ENCODE measurements at regions not wholly inside any gene's neighbourhood (a gene's known extent, or its start where the extent isn't known, plus 50 kb on each side); places are given as distances from the start of the nearest gene placed in this dataset.

DNA sequence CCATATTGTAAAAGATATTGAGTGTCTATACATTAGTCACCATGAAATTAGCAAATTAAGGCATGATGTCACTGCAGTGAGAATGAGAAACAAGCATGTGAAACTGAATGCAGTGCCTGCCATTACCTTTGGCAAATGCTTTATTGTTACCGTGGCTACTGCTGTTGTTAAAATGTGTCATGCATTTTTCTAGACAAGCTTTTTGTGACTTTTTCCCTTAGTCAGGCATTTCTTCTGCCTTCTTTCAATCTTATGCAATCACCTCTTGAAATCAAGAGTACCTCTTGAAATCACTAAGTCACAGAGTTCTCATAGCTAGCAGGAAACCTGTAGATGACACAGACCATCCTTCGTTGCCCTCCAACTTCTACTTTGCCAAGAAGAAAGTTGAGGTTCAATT lies 461.7 kb upstream of the TENM4 start:
- TF ChIP-seq, protein P1, sequence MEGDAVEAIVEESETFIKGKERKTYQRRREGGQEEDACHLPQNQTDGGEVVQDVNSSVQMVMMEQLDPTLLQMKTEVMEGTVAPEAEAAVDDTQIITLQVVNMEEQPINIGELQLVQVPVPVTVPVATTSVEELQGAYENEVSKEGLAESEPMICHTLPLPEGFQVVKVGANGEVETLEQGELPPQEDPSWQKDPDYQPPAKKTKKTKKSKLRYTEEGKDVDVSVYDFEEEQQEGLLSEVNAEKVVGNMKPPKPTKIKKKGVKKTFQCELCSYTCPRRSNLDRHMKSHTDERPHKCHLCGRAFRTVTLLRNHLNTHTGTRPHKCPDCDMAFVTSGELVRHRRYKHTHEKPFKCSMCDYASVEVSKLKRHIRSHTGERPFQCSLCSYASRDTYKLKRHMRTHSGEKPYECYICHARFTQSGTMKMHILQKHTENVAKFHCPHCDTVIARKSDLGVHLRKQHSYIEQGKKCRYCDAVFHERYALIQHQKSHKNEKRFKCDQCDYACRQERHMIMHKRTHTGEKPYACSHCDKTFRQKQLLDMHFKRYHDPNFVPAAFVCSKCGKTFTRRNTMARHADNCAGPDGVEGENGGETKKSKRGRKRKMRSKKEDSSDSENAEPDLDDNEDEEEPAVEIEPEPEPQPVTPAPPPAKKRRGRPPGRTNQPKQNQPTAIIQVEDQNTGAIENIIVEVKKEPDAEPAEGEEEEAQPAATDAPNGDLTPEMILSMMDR (IDR thresholded peaks at IDR 0.05), result no peak
- intact Hi-C loops (cut with micrococcal nuclease), result no loop called here
- ChIA-PET POLR2A (no interaction called here), CTCF (no interaction called here)
- Mint-ChIP-seq H3K9me3 (peaks cover 3% of the 10 kb centered on the region), H3K4me1 (ENCODE audit: low read depth) (no peaks in the 10 kb centered on the region), H3K4me3 (no peak overlapping the region), H3K27ac (no peak overlapping the region), H3K36me3 (ENCODE audit: low read depth) (no peaks in the 10 kb centered on the region), H3K27me3 (no peaks in the 10 kb centered on the region)
- no peak for ATAC-seq
- no peak for DNase-seq

DNA sequence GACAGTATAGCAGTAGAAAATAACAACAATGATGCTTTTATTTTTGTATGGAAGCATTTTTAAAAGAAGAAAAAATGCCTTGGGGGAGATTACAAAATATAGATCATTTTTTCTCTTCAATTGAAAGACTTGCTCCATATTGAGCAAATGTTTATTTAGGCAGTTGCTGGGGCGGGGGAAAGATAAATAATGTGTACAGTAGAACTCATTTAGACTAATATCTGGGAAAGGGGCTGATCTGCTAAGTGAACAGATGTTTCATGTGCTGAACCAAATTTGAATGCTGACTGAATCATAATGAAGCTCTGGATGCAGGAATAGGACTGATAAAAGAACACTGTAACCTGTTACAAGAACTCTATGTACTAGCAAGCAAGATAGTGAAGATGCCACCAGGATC lies 457.1 kb upstream of the TENM4 start:
- ATAC-seq, result no peak
- intact Hi-C loops (cut with micrococcal nuclease), result no loop called here

DNA sequence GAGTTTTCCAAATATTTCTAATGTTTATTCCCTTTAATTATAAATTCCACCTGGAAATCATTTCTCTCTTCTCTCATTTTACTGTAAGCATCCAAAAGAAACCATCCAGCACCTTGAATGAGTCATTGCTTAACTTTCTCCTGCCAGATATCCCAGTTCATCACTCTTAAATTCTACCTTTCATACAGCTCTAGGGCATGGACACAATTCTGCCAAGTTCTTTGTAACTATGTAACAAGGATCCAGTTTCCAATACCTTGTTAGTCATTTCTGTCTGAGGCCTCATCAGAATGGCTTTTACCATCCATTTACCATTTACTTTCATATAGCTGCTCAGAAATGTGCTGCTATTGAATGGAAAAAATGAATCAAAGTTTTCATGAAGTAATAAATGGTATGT lies 455.4 kb upstream of the TENM4 start:
- no peaks in the 10 kb centered on the region for H3K36me3 Mint-ChIP-seq (ENCODE audit: low read depth)
- H3K27ac Mint-ChIP-seq, result no peak overlapping the region
- ATAC-seq (no peak), DNase-seq (no peak)
- ChIA-PET CTCF (no interaction called here), POLR2A (no interaction called here)
- no peaks in the 10 kb centered on the region for H3K27me3 Mint-ChIP-seq
- no peak overlapping the region for H3K4me3 Mint-ChIP-seq
- no peaks in the 10 kb centered on the region for H3K4me1 Mint-ChIP-seq (ENCODE audit: low read depth)
- intact Hi-C loops (cut with micrococcal nuclease), result no loop called here
- peaks cover 3% of the 10 kb centered on the region for H3K9me3 Mint-ChIP-seq
- TF ChIP-seq, protein P1 (IDR thresholded peaks at IDR 0.05), result no peak

More for the DNA sequence above, 457.1 kb upstream of the TENM4 start:
- Mint-ChIP-seq H3K4me1 (ENCODE audit: low read depth) (no peaks in the 10 kb centered on the region), H3K4me3 (no peak overlapping the region), H3K36me3 (ENCODE audit: low read depth) (no peaks in the 10 kb centered on the region), H3K27ac (no peak overlapping the region), H3K27me3 (no peaks in the 10 kb centered on the region), H3K9me3 (peaks cover 3% of the 10 kb centered on the region)
- ChIA-PET POLR2A (no interaction called here), CTCF (no interaction called here)
- TF ChIP-seq, protein P1 (IDR thresholded peaks at IDR 0.05), result no peak
- no peak for DNase-seq

DNA sequence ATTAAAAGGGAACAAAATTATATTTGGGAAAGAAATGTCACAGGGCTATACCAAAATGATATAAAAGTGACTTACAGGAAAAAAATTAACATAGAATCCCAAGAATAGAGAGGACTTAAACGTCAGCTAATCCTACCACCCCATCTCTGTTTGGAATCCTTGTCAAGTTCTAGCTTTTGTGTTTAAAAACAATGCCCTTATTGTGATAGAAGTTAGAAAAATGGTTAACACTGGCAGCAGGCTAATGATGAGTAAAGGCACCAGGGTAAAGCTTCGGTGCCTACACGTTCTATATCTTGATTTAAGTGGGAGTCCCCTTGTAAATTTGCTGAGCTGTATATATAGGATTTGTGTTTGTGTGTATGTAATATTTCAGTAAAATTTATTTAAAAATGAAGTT lies 453.3 kb upstream of the TENM4 start:
- POLR2A ChIA-PET, result no interaction called here
- TF ChIP-seq, protein P1 (IDR thresholded peaks at IDR 0.05), result no peak
- Mint-ChIP-seq H3K27me3 (no peaks in the 10 kb centered on the region), H3K36me3 (ENCODE audit: low read depth) (no peaks in the 10 kb centered on the region), H3K27ac (no peak overlapping the region), H3K4me3 (no peak overlapping the region), H3K9me3 (peaks cover 3% of the 10 kb centered on the region), H3K4me1 (ENCODE audit: low read depth) (no peaks in the 10 kb centered on the region)
- CTCF ChIA-PET, result interaction anchor here (0.9 kb wide), 1 partner anchor 12 kb away, joined by 3 read pairs; no protein-coding TSS in a partner anchor
- intact Hi-C loops (cut with micrococcal nuclease), result no loop called here
- ATAC-seq (no peak), DNase-seq (no peak)

DNA sequence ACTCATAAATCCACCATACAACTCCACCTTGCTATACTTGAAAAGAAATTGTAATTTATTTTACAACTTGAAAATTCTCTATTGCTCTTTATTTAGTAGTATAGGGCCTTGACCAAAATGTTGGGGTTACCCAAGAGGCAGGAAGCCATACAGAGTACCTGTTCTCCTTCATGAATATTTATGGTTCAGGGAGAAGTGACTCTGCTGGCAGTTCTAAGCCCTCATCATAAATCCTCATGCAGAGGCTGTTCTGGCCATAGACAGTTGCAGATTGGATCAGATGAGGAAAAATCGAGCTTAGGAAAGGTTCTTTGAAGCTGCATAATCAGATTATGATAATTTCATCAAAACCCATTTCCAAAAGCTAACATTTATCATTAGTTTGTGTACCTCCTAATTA lies 449.4 kb upstream of the TENM4 start:
- no peak for ATAC-seq
- no peak overlapping the region for H3K27ac Mint-ChIP-seq
- H3K27me3 Mint-ChIP-seq, result no peaks in the 10 kb centered on the region
- POLR2A ChIA-PET, result no interaction called here
- H3K36me3 Mint-ChIP-seq (ENCODE audit: low read depth), result no peaks in the 10 kb centered on the region
- no peaks in the 10 kb centered on the region for H3K9me3 Mint-ChIP-seq
- H3K4me3 Mint-ChIP-seq, result no peak overlapping the region
- no peaks in the 10 kb centered on the region for H3K4me1 Mint-ChIP-seq (ENCODE audit: low read depth)
- intact Hi-C loops (cut with micrococcal nuclease), result no loop called here
- CTCF ChIA-PET, result no interaction called here
- TF ChIP-seq, protein P1 (IDR thresholded peaks at IDR 0.05), result no peak
- DNase-seq, result no peak
